IMR-90 (cell line): ENCODE measurements at regions not wholly inside any gene's neighbourhood (a gene's known extent, or its start where the extent isn't known, plus 50 kb on each side); places are given as distances from the start of the nearest gene placed in this dataset.

Source experiments
- ATAC-seq: fragments of 200-7000 bp; cut with Tn5 transposase; 2 replicates; pipeline ENCODE4 v1.9.1; 2020; ENCODE audit warnings: low read depth, mild to moderate bottlenecking, moderate library complexity
- BruUV-seq: library from RNA; stranded (reverse); fragments of 400-500 nt; replicated peaks from 2 replicates; lab custom pipeline; 2021; lab: Mats Ljungman, UMichigan
- CTCF ChIA-PET: fragments of 300-600 bp; formaldehyde crosslinking; extraction: SDS; loops from one replicate; lab custom pipeline; 2021; ENCODE audit warnings: antibody characterized with exemption; lab: Yijun Ruan, JAX
- POLR2A ChIA-PET: fragments of 300-600 bp; sonication (Branson Sonifier 250); formaldehyde crosslinking; loops from one replicate; lab custom pipeline; 2022; ENCODE audit warnings: antibody characterized with exemption; ENCODE audit not compliant: unreplicated experiment; lab: Charles Lee
- DNase-seq: peaks from one replicate; pipeline ENCODE4 v3.0.0; 2013
- H2AFZ ChIP-seq: replicated peaks from 2 replicates; pipeline ENCODE3; 2013; ENCODE audit warnings: low read length, mild to moderate bottlenecking; ENCODE audit not compliant: poor library complexity
- H2AK5ac ChIP-seq: 2 replicates; pipeline ENCODE4 v1.6.1; 2013; ENCODE audit warnings: low read depth, low read length, inconsistent platforms
- H2AK9ac ChIP-seq: replicated peaks from 2 replicates; pipeline ENCODE3; 2013; ENCODE audit warnings: mild to moderate bottlenecking, low read depth, low read length, moderate library complexity; ENCODE audit not compliant: poor library complexity
- H2BK120ac ChIP-seq: 2 replicates; pipeline ENCODE4 v1.6.1; 2013; ENCODE audit warnings: low read depth, low read length, inconsistent platforms
- H2BK15ac ChIP-seq: 3 replicates; pipeline ENCODE4 v1.6.1; 2013; ENCODE audit warnings: low read depth, low read length, inconsistent platforms
- H2BK20ac ChIP-seq: 2 replicates; pipeline ENCODE4 v1.6.1; 2013; ENCODE audit warnings: low read depth, mild to moderate bottlenecking, inconsistent platforms, low read length, moderate library complexity
- H2BK5ac ChIP-seq: 2 replicates; pipeline ENCODE4 v1.6.1; 2013; ENCODE audit warnings: mild to moderate bottlenecking, low read depth, low read length, inconsistent platforms; ENCODE audit not compliant: poor library complexity, severe bottlenecking
- H3K14ac ChIP-seq: replicated peaks from 2 replicates; pipeline ENCODE4 v1.6.1; 2013; ENCODE audit warnings: low read depth, low read length, inconsistent platforms
- H3K18ac ChIP-seq: 2 replicates; pipeline ENCODE4 v1.6.1; 2013; ENCODE audit warnings: low read depth, low read length, control low read depth
- H3K23ac ChIP-seq: 2 replicates; pipeline ENCODE4 v1.6.1; 2013; ENCODE audit warnings: low read depth, low read length, inconsistent platforms
- H3K27ac ChIP-seq: 2 replicates; pipeline ENCODE4 v1.5.1; 2013; ENCODE audit warnings: mild to moderate bottlenecking, control low read depth, low read length; ENCODE audit not compliant: insufficient read depth
- H3K27me3 ChIP-seq: 2 replicates; pipeline ENCODE4 v1.6.1; 2013; ENCODE audit warnings: low read length; ENCODE audit not compliant: control insufficient read depth, insufficient read depth
- H3K36me3 ChIP-seq: 2 replicates; pipeline ENCODE4 v1.6.1; 2013; ENCODE audit warnings: low read length, mixed read lengths; ENCODE audit not compliant: control insufficient read depth, insufficient read depth
- H3K4ac ChIP-seq: 2 replicates; pipeline ENCODE4 v1.6.1; 2013; ENCODE audit warnings: low read depth, low read length, inconsistent platforms
- H3K4me1 ChIP-seq: 2 replicates; pipeline ENCODE4 v1.6.1; 2013; ENCODE audit warnings: low read length, mixed read lengths; ENCODE audit not compliant: control insufficient read depth, insufficient read depth
- H3K4me2 ChIP-seq: 2 replicates; pipeline ENCODE4 v1.6.1; 2013; ENCODE audit warnings: low read depth, mild to moderate bottlenecking, control low read depth, low read length, moderate library complexity
- H3K4me3 ChIP-seq: 2 replicates; pipeline ENCODE4 v1.5.1; 2013; ENCODE audit warnings: low read depth, mild to moderate bottlenecking, control low read depth, low read length, moderate library complexity; ENCODE audit not compliant: insufficient read depth
- H3K56ac ChIP-seq: 2 replicates; pipeline ENCODE4 v1.6.1; 2013; ENCODE audit warnings: low read length, inconsistent platforms; ENCODE audit not compliant: insufficient read depth; ENCODE audit errors: extremely low read depth
- H3K79me1 ChIP-seq, 2 experiments: 2 replicates each; pipeline ENCODE4 v1.6.1; 2013; ENCODE audit warnings: low read length in 2 of 2, inconsistent platforms in 1 of 2, low read depth in 1 of 2
- H3K9ac ChIP-seq: 2 replicates; pipeline ENCODE4 v1.6.1; 2013; ENCODE audit warnings: low read depth, low read length, control low read depth
- H3K9me1 ChIP-seq: 2 replicates; pipeline ENCODE4 v1.6.1; 2013; ENCODE audit warnings: low read length, inconsistent platforms; ENCODE audit not compliant: insufficient read depth
- H3K9me3 ChIP-seq: 2 replicates; pipeline ENCODE4 v1.6.1; 2013; ENCODE audit warnings: low read length; ENCODE audit not compliant: control insufficient read depth, insufficient read depth
- H4K20me1 ChIP-seq: 2 replicates; pipeline ENCODE4 v1.6.1; 2013; ENCODE audit warnings: low read length, inconsistent platforms; ENCODE audit not compliant: insufficient read depth
- H4K5ac ChIP-seq: 2 replicates; pipeline ENCODE4 v1.6.1; 2013; ENCODE audit warnings: mild to moderate bottlenecking, low read depth, low read length, control low read depth
- H4K8ac ChIP-seq, 2 experiments: 2 replicates each; pipeline ENCODE4 v1.6.1; 2013; ENCODE audit warnings: low read depth in 2 of 2, low read length in 2 of 2, control low read depth in 1 of 2, inconsistent platforms in 1 of 2
- H4K91ac ChIP-seq: 2 replicates; pipeline ENCODE4 v1.6.1; 2013; ENCODE audit warnings: low read depth, low read length, inconsistent platforms; ENCODE audit not compliant: insufficient read depth
- BHLHE40 ChIP-seq: fragments of 150-350 bp; IDR thresholded peaks from 2 replicates; pipeline ENCODE4 v1.6.1; 2016; ENCODE audit warnings: mild to moderate bottlenecking, low read depth, low read length
- CHD1 ChIP-seq: IDR thresholded peaks from 2 replicates; pipeline ENCODE4 v1.6.1; 2012; ENCODE audit warnings: low read depth, low read length, improper control_type of control experiment
- MAFK ChIP-seq: IDR thresholded peaks from 2 replicates; pipeline ENCODE4 v1.6.1; 2012; ENCODE audit warnings: low read depth, low read length, improper control_type of control experiment
- MXI1 ChIP-seq: IDR thresholded peaks from 2 replicates; pipeline ENCODE4 v1.6.1; 2012; ENCODE audit warnings: low read depth, mild to moderate bottlenecking, low read length, moderate library complexity, borderline replicate concordance
- POLR2A ChIP-seq: IDR thresholded peaks from 2 replicates; pipeline ENCODE4 v1.6.1; 2012; ENCODE audit warnings: mild to moderate bottlenecking, low read depth, low read length
- SMC3 ChIP-seq: fragments of 150-350 bp; IDR thresholded peaks from 2 replicates; pipeline ENCODE4 v1.6.1; 2016; ENCODE audit warnings: low read depth, mild to moderate bottlenecking, antibody characterized with exemption, low read length, moderate library complexity
- WGBS, 2 experiments: methylation state at CpG; one replicate each; pipeline versions ENCODE4 v1.1.5 to v1.1.7; 2013; ENCODE audit warnings: missing lambda C conversion rate in 2 of 2; ENCODE audit not compliant: insufficient read length in 1 of 2; ENCODE audit errors: extremely low coverage in 2 of 2; 5-methylcytosine and 5-hydroxymethylcytosine counted together
- dilution Hi-C: fragments of 300-500 bp; cut with HindIII; formaldehyde crosslinking; loops from one replicate; pipeline ENCODE4 v1.14.3; 2018; ENCODE audit warnings: low sequenced_read_pairs; ENCODE audit not compliant: unreplicated experiment
- in situ Hi-C: fragments of 300-500 bp; cut with MboI; formaldehyde crosslinking; loops from 3 replicates; pipeline ENCODE4 v1.14.3; 2019; ENCODE audit warnings: low sequenced_read_pairs, inconsistent platforms, mixed read lengths
- intact Hi-C: fragments of 100-400 bp; cut with micrococcal nuclease; formaldehyde crosslinking; loops from 2 replicates; pipeline ENCODE4 v1.10.0; 2022
- TF ChIP-seq, protein P1 (sequence below): fragments of 150-350 bp; IDR thresholded peaks from 2 replicates; pipeline ENCODE4 v1.6.1; 2017; ENCODE audit warnings: mild to moderate bottlenecking, antibody characterized with exemption, low read length, low read depth
- TF ChIP-seq, protein P2 (sequence below): fragments of 150-350 bp; IDR thresholded peaks from 2 replicates; pipeline ENCODE4 v1.6.1; 2016; ENCODE audit warnings: low read depth, mild to moderate bottlenecking, low read length, moderate library complexity, borderline replicate concordance

DNA sequence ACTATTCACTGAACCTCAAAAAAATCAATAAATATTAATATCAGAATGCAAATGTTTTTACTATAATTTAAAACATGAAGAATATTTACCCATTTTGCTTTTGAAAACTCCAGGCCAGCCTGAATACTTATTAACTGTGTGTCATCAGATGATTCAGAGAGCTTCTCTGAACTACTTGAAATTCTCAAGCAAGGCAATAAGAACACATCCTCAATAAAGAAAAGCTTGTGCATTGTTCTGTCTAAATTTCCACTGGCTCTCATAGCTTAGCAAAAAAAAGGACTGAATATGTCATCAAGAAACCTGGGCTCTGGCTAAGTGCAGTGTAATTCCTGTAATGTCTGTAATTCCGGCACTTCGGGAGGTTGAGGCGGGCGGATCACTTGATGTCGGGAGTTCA, 194.1 kb downstream of the BTG1 start:
- H3K9me3 ChIP-seq = peaks cover 2% of the 10 kb centered on the region; the same call in 1 of the 2 replicates
- no peak overlapping the region for H3K4me2 ChIP-seq
- ATAC-seq (peak; percentile 29; the same call in 1 of the 2 replicates), DNase-seq (peak; percentile 56)
- ChIA-PET POLR2A (no interaction called here), CTCF (interaction anchor here (0.7 kb wide), 1 partner anchor 32 kb away, joined by 4 read pairs; no protein-coding TSS in a partner anchor)
- no peaks in the 10 kb centered on the region for H3K79me1 ChIP-seq
- no peak overlapping the region for H2AK9ac ChIP-seq
- intact Hi-C loops (no loop called here), dilution Hi-C loops (no loop called here), in situ Hi-C loops (no loop called here)
- H3K56ac ChIP-seq = no peak overlapping the region
- H2BK5ac ChIP-seq = no peak overlapping the region
- H4K8ac ChIP-seq = no peak overlapping the region
- no peak overlapping the region for H3K9ac ChIP-seq
- no peak overlapping the region for H3K4me3 ChIP-seq
- no peak overlapping the region for H3K23ac ChIP-seq
- H4K5ac ChIP-seq = no peak overlapping the region
- no peaks in the 10 kb centered on the region for H3K36me3 ChIP-seq
- no peak overlapping the region for H2AK5ac ChIP-seq
- H3K27me3 ChIP-seq = no peaks in the 10 kb centered on the region
- BruUV-seq = no TSS peak
- peaks cover 1% of the 10 kb centered on the region; the same call in 1 of the 2 replicates for H3K4me1 ChIP-seq
- WGBS, 2 experiments = 90% methylated on average over 4 of the region's 5 CpGs; no CpG with 5 or more reads in 1 of the 2 experiments
- no peak overlapping the region for H2BK120ac ChIP-seq
- no peaks in the 10 kb centered on the region for H4K20me1 ChIP-seq
- H2BK15ac ChIP-seq = no peak overlapping the region
- H3K14ac ChIP-seq = no peak overlapping the region
- H3K4ac ChIP-seq = no peak overlapping the region
- H3K27ac ChIP-seq = no peak overlapping the region
- H3K9me1 ChIP-seq = no peaks in the 10 kb centered on the region
- H2BK20ac ChIP-seq = no peak overlapping the region
- TF ChIP-seq MXI1 = no peak
- no peak for TF ChIP-seq SMC3
- TF ChIP-seq, protein P1, sequence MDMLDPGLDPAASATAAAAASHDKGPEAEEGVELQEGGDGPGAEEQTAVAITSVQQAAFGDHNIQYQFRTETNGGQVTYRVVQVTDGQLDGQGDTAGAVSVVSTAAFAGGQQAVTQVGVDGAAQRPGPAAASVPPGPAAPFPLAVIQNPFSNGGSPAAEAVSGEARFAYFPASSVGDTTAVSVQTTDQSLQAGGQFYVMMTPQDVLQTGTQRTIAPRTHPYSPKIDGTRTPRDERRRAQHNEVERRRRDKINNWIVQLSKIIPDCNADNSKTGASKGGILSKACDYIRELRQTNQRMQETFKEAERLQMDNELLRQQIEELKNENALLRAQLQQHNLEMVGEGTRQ = no peak
- TF ChIP-seq CHD1 = no peak
- TF ChIP-seq MAFK = no peak
- TF ChIP-seq, protein P2, sequence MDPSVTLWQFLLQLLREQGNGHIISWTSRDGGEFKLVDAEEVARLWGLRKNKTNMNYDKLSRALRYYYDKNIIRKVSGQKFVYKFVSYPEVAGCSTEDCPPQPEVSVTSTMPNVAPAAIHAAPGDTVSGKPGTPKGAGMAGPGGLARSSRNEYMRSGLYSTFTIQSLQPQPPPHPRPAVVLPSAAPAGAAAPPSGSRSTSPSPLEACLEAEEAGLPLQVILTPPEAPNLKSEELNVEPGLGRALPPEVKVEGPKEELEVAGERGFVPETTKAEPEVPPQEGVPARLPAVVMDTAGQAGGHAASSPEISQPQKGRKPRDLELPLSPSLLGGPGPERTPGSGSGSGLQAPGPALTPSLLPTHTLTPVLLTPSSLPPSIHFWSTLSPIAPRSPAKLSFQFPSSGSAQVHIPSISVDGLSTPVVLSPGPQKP = no peak
- no peak for TF ChIP-seq POLR2A
- no peak for TF ChIP-seq BHLHE40
- no peak overlapping the region for H4K91ac ChIP-seq
- no peak overlapping the region for H2AFZ ChIP-seq
- H3K18ac ChIP-seq = no peak overlapping the region
